HEK293T (cell line): ENCODE measurements at regions not wholly inside any gene's neighbourhood (a gene's known extent, or its start where the extent isn't known, plus 50 kb on each side); places are given as distances from the start of the nearest gene placed in this dataset.

Source experiments
- ARNT ChIP-seq: fragments of 450-650 bp; IDR thresholded peaks from 2 replicates; pipeline ENCODE4 v1.6.1; 2017; ENCODE audit warnings: mild to moderate bottlenecking
- BHLHE40 ChIP-seq: fragments of 450-650 bp; IDR thresholded peaks from 2 replicates; pipeline ENCODE4 v1.6.1; 2016; ENCODE audit warnings: mild to moderate bottlenecking, moderate library complexity, borderline replicate concordance
- CTBP1 ChIP-seq: fragments of 450-650 bp; IDR thresholded peaks from 2 replicates; pipeline ENCODE4 v1.6.1; 2016; ENCODE audit warnings: borderline replicate concordance
- FOXA1 ChIP-seq: fragments of 450-650 bp; IDR thresholded peaks from 2 replicates; pipeline ENCODE4 v1.6.1; 2016; ENCODE audit warnings: mild to moderate bottlenecking
- FOXM1 ChIP-seq: fragments of 450-650 bp; IDR thresholded peaks from 2 replicates; pipeline ENCODE4 v1.6.1; 2017; ENCODE audit warnings: mild to moderate bottlenecking, borderline replicate concordance
- L3MBTL2 ChIP-seq: fragments of 450-650 bp; conservative IDR thresholded peaks from 2 replicates; pipeline ENCODE4 v1.6.1; 2016; ENCODE audit warnings: mild to moderate bottlenecking
- LEF1 ChIP-seq: fragments of 450-650 bp; IDR thresholded peaks from 2 replicates; pipeline ENCODE4 v1.6.1; 2017; ENCODE audit warnings: mild to moderate bottlenecking, borderline replicate concordance
- NFRKB ChIP-seq: fragments of 450-650 bp; IDR thresholded peaks from 2 replicates; pipeline ENCODE4 v1.6.1; 2016; ENCODE audit warnings: mild to moderate bottlenecking, moderate library complexity
- SP1 ChIP-seq: fragments of 450-650 bp; IDR thresholded peaks from 2 replicates; pipeline ENCODE4 v1.6.1; 2017
- TARDBP ChIP-seq: fragments of 450-650 bp; IDR thresholded peaks from 2 replicates; pipeline ENCODE4 v1.6.1; 2016

GRCh38 chr2:12183032-12183645, 436.7 kb downstream of the LPIN1 start:
- TF ChIP-seq SP1 (no peak), BHLHE40 (no peak), LEF1 (no peak), FOXA1 (no peak), FOXM1 (no peak), TARDBP (no peak), NFRKB (no peak), CTBP1 (no peak), ARNT (no peak), L3MBTL2 (no peak)
